ENCODE measurements at regions not wholly inside any gene's neighbourhood (a gene's known extent, or its start where the extent isn't known, plus 50 kb on each side); places are given as distances from the start of the nearest gene placed in this dataset.

GRCh38 chr9:90514877-90515276 lies 127.7 kb downstream of the DIRAS2 start:
- Mint-ChIP-seq H3K4me3 (no peak overlapping the region), H3K36me3 (ENCODE audit: low read depth) (no peaks in the 10 kb centered on the region), H3K4me1 (peaks cover 26% of the 10 kb centered on the region), H3K27me3 (ENCODE audit: insufficient read depth, low read depth, poor library complexity) (no peaks in the 10 kb centered on the region), H3K27ac (no peak overlapping the region), H3K9me3 (no peaks in the 10 kb centered on the region)
- Histone ChIP-seq H3K4me2 (no peak overlapping the region), H3K27ac (ENCODE audit: low read depth) (no peak overlapping the region), H3F3A (replicated peaks; ENCODE audit: low read depth) (no peaks in the 10 kb centered on the region), H4K20me1 (replicated peaks; ENCODE audit: insufficient read depth) (no peaks in the 10 kb centered on the region), H3K4me3 (no peak overlapping the region), H3K9me2 (ENCODE audit: insufficient read depth) (0 out of 2 replicates have a peak, but pooled peaks cover under 1% of the 10 kb centered on the region), H3K27me3 (ENCODE audit: insufficient read depth) (no peaks in the 10 kb centered on the region), H3K79me2 (replicated peaks; ENCODE audit: insufficient read depth) (no peaks in the 10 kb centered on the region), H3K4me1 (ENCODE audit: insufficient read depth) (peaks cover 7% of the 10 kb centered on the region; the same call in 1 of the 2 replicates), H2AFZ (peak overlapping the region; percentile 85; the same call in 1 of the 2 replicates), H3K36me3 (ENCODE audit: insufficient read depth) (no peaks in the 10 kb centered on the region)
- ATAC-seq (no peak), DNase-seq (ENCODE audit: low spot score) (no peak)
- TF ChIP-seq ZNF331 (CRISPR knock-in tag; IDR thresholded peaks at IDR 0.05; ENCODE audit: low read depth) = no peak

- no peaks in the 10 kb centered on the region for H3K9me3 Mint-ChIP-seq
- H3K27ac Mint-ChIP-seq = no peak overlapping the region
- H3K4me1 Mint-ChIP-seq = peaks cover 26% of the 10 kb centered on the region
- no peak overlapping the region for H3K4me2 ChIP-seq
- H4K20me1 ChIP-seq (replicated peaks; ENCODE audit: insufficient read depth) = no peaks in the 10 kb centered on the region
- no peak for ATAC-seq
- H3K36me3 ChIP-seq (ENCODE audit: insufficient read depth) = no peaks in the 10 kb centered on the region
- peak overlapping the region; percentile 85; the same call in 1 of the 2 replicates for H2AFZ ChIP-seq
- H3K4me3 Mint-ChIP-seq = no peak overlapping the region
- H3F3A ChIP-seq (replicated peaks; ENCODE audit: low read depth) = no peaks in the 10 kb centered on the region
- H3K4me1 ChIP-seq (ENCODE audit: insufficient read depth) = peaks cover 7% of the 10 kb centered on the region; the same call in 1 of the 2 replicates
- no peaks in the 10 kb centered on the region for H3K79me2 ChIP-seq (replicated peaks; ENCODE audit: insufficient read depth)
- no peak overlapping the region for H3K27ac ChIP-seq (ENCODE audit: low read depth)
- H3K36me3 Mint-ChIP-seq (ENCODE audit: low read depth) = no peaks in the 10 kb centered on the region
- no peaks in the 10 kb centered on the region for H3K9me2 ChIP-seq (ENCODE audit: insufficient read depth)
- no peaks in the 10 kb centered on the region for H3K27me3 Mint-ChIP-seq (ENCODE audit: insufficient read depth, low read depth, poor library complexity)
- no peak for DNase-seq (ENCODE audit: low spot score)
- no peak overlapping the region for H3K4me3 ChIP-seq
- H3K27me3 ChIP-seq (ENCODE audit: insufficient read depth) = no peaks in the 10 kb centered on the region
- TF ChIP-seq, protein P1, sequence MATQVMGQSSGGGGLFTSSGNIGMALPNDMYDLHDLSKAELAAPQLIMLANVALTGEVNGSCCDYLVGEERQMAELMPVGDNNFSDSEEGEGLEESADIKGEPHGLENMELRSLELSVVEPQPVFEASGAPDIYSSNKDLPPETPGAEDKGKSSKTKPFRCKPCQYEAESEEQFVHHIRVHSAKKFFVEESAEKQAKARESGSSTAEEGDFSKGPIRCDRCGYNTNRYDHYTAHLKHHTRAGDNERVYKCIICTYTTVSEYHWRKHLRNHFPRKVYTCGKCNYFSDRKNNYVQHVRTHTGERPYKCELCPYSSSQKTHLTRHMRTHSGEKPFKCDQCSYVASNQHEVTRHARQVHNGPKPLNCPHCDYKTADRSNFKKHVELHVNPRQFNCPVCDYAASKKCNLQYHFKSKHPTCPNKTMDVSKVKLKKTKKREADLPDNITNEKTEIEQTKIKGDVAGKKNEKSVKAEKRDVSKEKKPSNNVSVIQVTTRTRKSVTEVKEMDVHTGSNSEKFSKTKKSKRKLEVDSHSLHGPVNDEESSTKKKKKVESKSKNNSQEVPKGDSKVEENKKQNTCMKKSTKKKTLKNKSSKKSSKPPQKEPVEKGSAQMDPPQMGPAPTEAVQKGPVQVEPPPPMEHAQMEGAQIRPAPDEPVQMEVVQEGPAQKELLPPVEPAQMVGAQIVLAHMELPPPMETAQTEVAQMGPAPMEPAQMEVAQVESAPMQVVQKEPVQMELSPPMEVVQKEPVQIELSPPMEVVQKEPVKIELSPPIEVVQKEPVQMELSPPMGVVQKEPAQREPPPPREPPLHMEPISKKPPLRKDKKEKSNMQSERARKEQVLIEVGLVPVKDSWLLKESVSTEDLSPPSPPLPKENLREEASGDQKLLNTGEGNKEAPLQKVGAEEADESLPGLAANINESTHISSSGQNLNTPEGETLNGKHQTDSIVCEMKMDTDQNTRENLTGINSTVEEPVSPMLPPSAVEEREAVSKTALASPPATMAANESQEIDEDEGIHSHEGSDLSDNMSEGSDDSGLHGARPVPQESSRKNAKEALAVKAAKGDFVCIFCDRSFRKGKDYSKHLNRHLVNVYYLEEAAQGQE (IDR thresholded peaks at IDR 0.05; ENCODE audit: unreplicated experiment) = no peak
- no peak for TF ChIP-seq POLR2AphosphoS5 (IDR thresholded peaks at IDR 0.05; ENCODE audit: low read depth)
- TF ChIP-seq ZNF114 (CRISPR knock-in tag; IDR thresholded peaks at IDR 0.05) = no peak
- no peak for TF ChIP-seq EZH2 (IDR thresholded peaks at IDR 0.05; ENCODE audit: low read depth, unreplicated experiment)
- TF ChIP-seq, protein P2, sequence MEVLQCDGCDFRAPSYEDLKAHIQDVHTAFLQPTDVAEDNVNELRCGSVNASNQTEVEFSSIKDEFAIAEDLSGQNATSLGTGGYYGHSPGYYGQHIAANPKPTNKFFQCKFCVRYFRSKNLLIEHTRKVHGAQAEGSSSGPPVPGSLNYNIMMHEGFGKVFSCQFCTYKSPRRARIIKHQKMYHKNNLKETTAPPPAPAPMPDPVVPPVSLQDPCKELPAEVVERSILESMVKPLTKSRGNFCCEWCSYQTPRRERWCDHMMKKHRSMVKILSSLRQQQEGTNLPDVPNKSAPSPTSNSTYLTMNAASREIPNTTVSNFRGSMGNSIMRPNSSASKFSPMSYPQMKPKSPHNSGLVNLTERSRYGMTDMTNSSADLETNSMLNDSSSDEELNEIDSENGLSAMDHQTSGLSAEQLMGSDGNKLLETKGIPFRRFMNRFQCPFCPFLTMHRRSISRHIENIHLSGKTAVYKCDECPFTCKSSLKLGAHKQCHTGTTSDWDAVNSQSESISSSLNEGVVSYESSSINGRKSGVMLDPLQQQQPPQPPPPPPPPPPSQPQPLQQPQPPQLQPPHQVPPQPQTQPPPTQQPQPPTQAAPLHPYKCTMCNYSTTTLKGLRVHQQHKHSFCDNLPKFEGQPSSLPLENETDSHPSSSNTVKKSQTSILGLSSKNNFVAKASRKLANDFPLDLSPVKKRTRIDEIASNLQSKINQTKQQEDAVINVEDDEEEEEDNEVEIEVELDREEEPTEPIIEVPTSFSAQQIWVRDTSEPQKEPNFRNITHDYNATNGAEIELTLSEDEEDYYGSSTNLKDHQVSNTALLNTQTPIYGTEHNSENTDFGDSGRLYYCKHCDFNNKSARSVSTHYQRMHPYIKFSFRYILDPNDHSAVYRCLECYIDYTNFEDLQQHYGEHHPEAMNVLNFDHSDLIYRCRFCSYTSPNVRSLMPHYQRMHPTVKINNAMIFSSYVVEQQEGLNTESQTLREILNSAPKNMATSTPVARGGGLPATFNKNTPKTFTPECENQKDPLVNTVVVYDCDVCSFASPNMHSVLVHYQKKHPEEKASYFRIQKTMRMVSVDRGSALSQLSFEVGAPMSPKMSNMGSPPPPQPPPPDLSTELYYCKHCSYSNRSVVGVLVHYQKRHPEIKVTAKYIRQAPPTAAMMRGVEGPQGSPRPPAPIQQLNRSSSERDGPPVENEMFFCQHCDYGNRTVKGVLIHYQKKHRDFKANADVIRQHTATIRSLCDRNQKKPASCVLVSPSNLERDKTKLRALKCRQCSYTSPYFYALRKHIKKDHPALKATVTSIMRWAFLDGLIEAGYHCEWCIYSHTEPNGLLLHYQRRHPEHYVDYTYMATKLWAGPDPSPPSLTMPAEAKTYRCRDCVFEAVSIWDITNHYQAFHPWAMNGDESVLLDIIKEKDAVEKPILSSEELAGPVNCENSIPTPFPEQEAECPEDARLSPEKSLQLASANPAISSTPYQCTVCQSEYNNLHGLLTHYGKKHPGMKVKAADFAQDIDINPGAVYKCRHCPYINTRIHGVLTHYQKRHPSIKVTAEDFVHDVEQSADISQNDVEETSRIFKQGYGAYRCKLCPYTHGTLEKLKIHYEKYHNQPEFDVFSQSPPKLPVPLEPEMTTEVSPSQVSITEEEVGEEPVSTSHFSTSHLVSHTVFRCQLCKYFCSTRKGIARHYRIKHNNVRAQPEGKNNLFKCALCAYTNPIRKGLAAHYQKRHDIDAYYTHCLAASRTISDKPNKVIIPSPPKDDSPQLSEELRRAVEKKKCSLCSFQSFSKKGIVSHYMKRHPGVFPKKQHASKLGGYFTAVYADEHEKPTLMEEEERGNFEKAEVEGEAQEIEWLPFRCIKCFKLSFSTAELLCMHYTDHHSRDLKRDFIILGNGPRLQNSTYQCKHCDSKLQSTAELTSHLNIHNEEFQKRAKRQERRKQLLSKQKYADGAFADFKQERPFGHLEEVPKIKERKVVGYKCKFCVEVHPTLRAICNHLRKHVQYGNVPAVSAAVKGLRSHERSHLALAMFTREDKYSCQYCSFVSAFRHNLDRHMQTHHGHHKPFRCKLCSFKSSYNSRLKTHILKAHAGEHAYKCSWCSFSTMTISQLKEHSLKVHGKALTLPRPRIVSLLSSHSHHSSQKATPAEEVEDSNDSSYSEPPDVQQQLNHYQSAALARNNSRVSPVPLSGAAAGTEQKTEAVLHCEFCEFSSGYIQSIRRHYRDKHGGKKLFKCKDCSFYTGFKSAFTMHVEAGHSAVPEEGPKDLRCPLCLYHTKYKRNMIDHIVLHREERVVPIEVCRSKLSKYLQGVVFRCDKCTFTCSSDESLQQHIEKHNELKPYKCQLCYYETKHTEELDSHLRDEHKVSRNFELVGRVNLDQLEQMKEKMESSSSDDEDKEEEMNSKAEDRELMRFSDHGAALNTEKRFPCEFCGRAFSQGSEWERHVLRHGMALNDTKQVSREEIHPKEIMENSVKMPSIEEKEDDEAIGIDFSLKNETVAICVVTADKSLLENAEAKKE (CRISPR knock-in tag; IDR thresholded peaks at IDR 0.05) = no peak
- no peak for TF ChIP-seq EZH2phosphoT487 (IDR thresholded peaks at IDR 0.05; ENCODE audit: unreplicated experiment)
- no peak for TF ChIP-seq CREB1 (CRISPR knock-in tag; IDR thresholded peaks at IDR 0.05; ENCODE audit: low read depth)
- no peak for TF ChIP-seq ETS1 (IDR thresholded peaks at IDR 0.05)
- TF ChIP-seq, protein P3, sequence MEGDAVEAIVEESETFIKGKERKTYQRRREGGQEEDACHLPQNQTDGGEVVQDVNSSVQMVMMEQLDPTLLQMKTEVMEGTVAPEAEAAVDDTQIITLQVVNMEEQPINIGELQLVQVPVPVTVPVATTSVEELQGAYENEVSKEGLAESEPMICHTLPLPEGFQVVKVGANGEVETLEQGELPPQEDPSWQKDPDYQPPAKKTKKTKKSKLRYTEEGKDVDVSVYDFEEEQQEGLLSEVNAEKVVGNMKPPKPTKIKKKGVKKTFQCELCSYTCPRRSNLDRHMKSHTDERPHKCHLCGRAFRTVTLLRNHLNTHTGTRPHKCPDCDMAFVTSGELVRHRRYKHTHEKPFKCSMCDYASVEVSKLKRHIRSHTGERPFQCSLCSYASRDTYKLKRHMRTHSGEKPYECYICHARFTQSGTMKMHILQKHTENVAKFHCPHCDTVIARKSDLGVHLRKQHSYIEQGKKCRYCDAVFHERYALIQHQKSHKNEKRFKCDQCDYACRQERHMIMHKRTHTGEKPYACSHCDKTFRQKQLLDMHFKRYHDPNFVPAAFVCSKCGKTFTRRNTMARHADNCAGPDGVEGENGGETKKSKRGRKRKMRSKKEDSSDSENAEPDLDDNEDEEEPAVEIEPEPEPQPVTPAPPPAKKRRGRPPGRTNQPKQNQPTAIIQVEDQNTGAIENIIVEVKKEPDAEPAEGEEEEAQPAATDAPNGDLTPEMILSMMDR (conservative IDR thresholded peaks at IDR 0.05; ENCODE audit: low read depth in 2 of 2) = no peak
Measured at GRCh38 chr9:90515510-90515909, 127.1 kb downstream of the DIRAS2 start.

Data from GM23338 (cell line).